HCT116 (cell line): ENCODE measurements at regions not wholly inside any gene's neighbourhood (a gene's known extent, or its start where the extent isn't known, plus 50 kb on each side); places are given as distances from the start of the nearest gene placed in this dataset.

ENCODE experiments used
- CEBPB ChIP-seq: IDR thresholded peaks from 2 replicates; pipeline ENCODE4 v1.6.1; 2012; ENCODE audit warnings: low read depth
- EZH2 ChIP-seq: fragments of 200-600 bp; sonication (generic); IDR thresholded peaks from 2 replicates; pipeline ENCODE4 v1.6.1; 2017; ENCODE audit warnings: antibody characterized with exemption, mixed run types
- EZH2phosphoT487 ChIP-seq: fragments of 200-600 bp; IDR thresholded peaks from 2 replicates; pipeline ENCODE4 v1.6.1; 2018; ENCODE audit warnings: antibody characterized with exemption, borderline replicate concordance
- JUND ChIP-seq: IDR thresholded peaks from 2 replicates; pipeline ENCODE4 v1.6.1; 2012
- POLR2A ChIP-seq: IDR thresholded peaks from 2 replicates; pipeline ENCODE4 v1.7.0; 2011; ENCODE audit warnings: borderline replicate concordance; ENCODE audit not compliant: insufficient read depth, insufficient read length; ENCODE audit errors: extremely low read depth
- POLR2AphosphoS5 ChIP-seq: IDR thresholded peaks from 2 replicates; pipeline ENCODE4 v1.6.1; 2011; ENCODE audit warnings: mild to moderate bottlenecking, low read depth, low read length, moderate library complexity
- TCF7L2 ChIP-seq: IDR thresholded peaks from 2 replicates; pipeline ENCODE4 v1.7.0; 2011; ENCODE audit warnings: borderline replicate concordance, inconsistent platforms; ENCODE audit not compliant: insufficient read depth, insufficient read length; ENCODE audit errors: extremely low read depth
- YY1 ChIP-seq: IDR thresholded peaks from 2 replicates; pipeline ENCODE4 v1.6.1; 2011; ENCODE audit warnings: low read length, low read depth, moderate library complexity, mild to moderate bottlenecking; ENCODE audit not compliant: insufficient replicate concordance; ENCODE audit errors: extremely low read depth
- TF ChIP-seq, protein P1 (sequence below), 3 experiments: fragments of 200-600 bp in 1 of 3; sonication (generic) in 1 of 3; IDR thresholded peaks in 2 of 3; conservative IDR thresholded peaks in 1 of 3; 2 replicates each; pipeline ENCODE4 v1.5.1; 2012 to 2017; ENCODE audit warnings: low read depth in 2 of 3, low read length in 2 of 3, antibody characterized with exemption in 1 of 3, borderline replicate concordance in 1 of 3, control low read depth in 1 of 3, mild to moderate bottlenecking in 1 of 3, mixed read lengths in 1 of 3, mixed run types in 1 of 3, moderate library complexity in 1 of 3; ENCODE audit not compliant: insufficient read depth in 1 of 3
- TF ChIP-seq, protein P2 (sequence below): IDR thresholded peaks from 2 replicates; pipeline ENCODE4 v1.6.1; 2012
- TF ChIP-seq, protein P3 (sequence below): IDR thresholded peaks from 2 replicates; pipeline ENCODE4 v1.6.1; 2012

DNA sequence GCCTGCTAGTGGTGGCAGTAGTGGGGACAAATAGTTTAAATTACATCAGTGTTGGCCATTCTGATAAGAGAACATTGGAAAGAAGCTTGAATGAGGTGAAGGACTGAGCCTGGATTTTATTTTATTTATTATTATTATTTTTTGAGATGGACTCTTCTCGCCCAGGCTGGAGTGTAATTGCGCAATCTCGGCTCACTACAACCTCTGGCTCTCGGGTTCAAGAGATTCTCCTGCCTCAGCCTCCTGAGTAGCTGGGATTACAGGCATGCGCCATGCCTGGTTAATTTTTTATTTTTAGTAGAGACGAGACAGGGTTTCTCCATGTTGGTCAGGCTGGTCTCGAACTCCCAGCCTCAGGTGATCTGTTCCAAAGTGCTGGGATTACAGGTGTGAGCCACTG lies 739.4 kb downstream of the AACS start:
- TF ChIP-seq, protein P1, sequence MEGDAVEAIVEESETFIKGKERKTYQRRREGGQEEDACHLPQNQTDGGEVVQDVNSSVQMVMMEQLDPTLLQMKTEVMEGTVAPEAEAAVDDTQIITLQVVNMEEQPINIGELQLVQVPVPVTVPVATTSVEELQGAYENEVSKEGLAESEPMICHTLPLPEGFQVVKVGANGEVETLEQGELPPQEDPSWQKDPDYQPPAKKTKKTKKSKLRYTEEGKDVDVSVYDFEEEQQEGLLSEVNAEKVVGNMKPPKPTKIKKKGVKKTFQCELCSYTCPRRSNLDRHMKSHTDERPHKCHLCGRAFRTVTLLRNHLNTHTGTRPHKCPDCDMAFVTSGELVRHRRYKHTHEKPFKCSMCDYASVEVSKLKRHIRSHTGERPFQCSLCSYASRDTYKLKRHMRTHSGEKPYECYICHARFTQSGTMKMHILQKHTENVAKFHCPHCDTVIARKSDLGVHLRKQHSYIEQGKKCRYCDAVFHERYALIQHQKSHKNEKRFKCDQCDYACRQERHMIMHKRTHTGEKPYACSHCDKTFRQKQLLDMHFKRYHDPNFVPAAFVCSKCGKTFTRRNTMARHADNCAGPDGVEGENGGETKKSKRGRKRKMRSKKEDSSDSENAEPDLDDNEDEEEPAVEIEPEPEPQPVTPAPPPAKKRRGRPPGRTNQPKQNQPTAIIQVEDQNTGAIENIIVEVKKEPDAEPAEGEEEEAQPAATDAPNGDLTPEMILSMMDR (IDR thresholded peaks at IDR 0.05 in 2 of 3, conservative IDR thresholded peaks at IDR 0.05 in 1 of 3; ENCODE audit: borderline replicate concordance in 1 of 3, insufficient read depth in 1 of 3, low read depth in 2 of 3, low read length in 2 of 3): no peak
- TF ChIP-seq POLR2AphosphoS5 (no peak), POLR2A (no peak), JUND (no peak), CEBPB (no peak), EZH2phosphoT487 (no peak), YY1 (no peak), EZH2 (no peak), TCF7L2 (no peak)
- TF ChIP-seq, protein P2, sequence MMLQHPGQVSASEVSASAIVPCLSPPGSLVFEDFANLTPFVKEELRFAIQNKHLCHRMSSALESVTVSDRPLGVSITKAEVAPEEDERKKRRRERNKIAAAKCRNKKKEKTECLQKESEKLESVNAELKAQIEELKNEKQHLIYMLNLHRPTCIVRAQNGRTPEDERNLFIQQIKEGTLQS: no peak
- TF ChIP-seq, protein P3, sequence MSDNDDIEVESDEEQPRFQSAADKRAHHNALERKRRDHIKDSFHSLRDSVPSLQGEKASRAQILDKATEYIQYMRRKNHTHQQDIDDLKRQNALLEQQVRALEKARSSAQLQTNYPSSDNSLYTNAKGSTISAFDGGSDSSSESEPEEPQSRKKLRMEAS: no peak
